C4-2B (cell line): ENCODE measurements at regions not wholly inside any gene's neighbourhood (a gene's known extent, or its start where the extent isn't known, plus 50 kb on each side); places are given as distances from the start of the nearest gene placed in this dataset.

ENCODE experiments used
- H3K27ac ChIP-seq: fragments of 450-650 bp; 2 replicates; pipeline ENCODE4 v1.5.1; 2017
- CTCF ChIP-seq: fragments of 450-650 bp; conservative IDR thresholded peaks from 2 replicates; pipeline ENCODE4 v1.5.1; 2017; ENCODE audit warnings: mild to moderate bottlenecking
- ZFX ChIP-seq: fragments of 450-650 bp; IDR thresholded peaks from 2 replicates; pipeline ENCODE4 v1.6.1; 2017

DNA sequence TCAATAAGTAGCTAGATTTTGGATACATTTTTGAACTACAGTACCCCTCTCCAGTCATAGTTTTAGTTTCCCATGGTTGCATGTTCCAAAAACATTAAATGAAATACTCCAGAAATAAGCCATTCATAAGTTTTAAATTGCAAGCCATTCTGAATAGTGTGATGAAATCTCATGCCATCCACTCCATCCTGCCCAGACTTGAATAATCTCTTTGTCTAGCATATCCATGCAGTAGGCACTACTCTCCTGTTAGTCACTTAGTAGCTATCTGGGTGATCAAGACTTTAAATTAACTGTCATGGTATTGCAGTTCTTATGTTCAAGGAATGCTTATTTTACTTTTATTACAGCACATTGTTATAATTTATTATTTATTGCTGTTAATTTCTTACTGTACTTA, 237.4 kb downstream of the SPANXN1 start:
- no peak overlapping the region for H3K27ac ChIP-seq
- TF ChIP-seq ZFX = no peak
- no peak for TF ChIP-seq CTCF

DNA sequence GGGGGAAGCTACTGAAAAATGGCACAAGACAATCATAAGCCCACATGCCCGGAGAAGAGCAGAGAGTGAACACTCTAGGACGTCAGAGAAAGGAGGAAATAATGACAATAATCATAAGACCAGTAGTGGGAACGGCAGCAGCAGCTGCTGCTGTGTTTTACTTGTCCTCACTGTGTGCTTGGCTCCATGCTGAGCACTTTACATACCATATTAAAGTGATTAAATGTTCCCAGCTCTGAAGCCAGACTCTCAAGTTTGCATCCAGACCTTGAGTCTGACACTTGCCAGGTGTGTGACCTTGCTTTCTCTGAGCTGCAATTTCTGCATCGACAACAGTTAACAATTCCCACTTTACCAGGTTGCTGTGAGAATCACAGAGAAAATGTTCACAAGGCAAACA, 255.4 kb downstream of the SPANXN1 start:
- no peak for TF ChIP-seq ZFX
- no peak for TF ChIP-seq CTCF
- H3K27ac ChIP-seq = no peak overlapping the region

- TF ChIP-seq CTCF = no peak
- TF ChIP-seq ZFX = no peak
Observed at GRCh38 chrX:145506214-145506613, 258.9 kb downstream of the SPANXN1 start.

GRCh38 chrX:145524931-145525330, 277.6 kb downstream of the SPANXN1 start:
- H3K27ac ChIP-seq = no peak overlapping the region
- TF ChIP-seq CTCF = no peak
- no peak for TF ChIP-seq ZFX

More at GRCh38 chrX:145506214-145506613, 258.9 kb downstream of the SPANXN1 start:
- no peak overlapping the region for H3K27ac ChIP-seq

- no peak overlapping the region for H3K27ac ChIP-seq
- TF ChIP-seq ZFX = no peak
- TF ChIP-seq CTCF = no peak
Observed at GRCh38 chrX:145532176-145532780, 285.0 kb downstream of the SPANXN1 start.

DNA sequence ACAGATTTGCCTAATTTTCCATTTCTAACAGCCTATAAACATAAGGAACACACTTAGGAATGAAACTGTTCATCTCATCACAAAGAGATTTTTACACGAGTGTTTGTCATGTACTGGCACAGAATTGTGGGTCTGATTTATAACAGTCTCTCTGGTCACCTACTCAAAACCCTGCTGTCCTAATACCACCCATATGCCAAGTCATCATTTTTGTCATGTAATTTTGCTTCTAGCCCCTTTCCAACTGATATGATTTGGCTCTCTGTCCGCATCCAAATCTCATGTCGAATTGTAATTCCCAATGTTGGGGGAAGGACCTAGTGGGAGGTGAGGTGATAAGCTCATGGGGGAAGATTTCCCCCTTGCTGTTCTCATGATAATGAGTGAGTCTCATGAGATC, 284.1 kb upstream of the SLITRK2 start:
- H3K27ac ChIP-seq = no peak overlapping the region
- TF ChIP-seq CTCF (no peak), ZFX (no peak)

DNA sequence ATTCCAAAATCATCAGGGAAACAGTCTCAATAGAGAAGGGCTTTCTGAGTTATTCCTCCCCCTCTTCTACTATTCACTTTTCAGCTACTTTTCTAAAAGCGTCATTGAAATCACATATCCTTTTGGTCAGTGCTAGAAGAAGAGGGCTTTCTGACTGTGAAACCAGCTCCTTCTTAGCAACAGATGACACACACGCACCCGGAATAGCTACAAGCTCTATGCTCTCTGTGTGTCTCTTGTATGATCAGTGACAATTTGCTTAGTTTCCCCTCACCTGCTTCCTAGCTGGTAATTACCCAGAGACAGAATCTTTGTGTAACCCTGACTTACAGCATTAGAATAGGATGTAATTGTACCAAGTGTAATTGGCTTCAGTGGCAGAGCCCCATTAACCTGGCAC, 268.1 kb upstream of the SLITRK2 start:
- no peak overlapping the region for H3K27ac ChIP-seq
- TF ChIP-seq ZFX = no peak
- no peak for TF ChIP-seq CTCF
